GM12878 (cell line): ENCODE measurements at regions not wholly inside any gene's neighbourhood (a gene's known extent, or its start where the extent isn't known, plus 50 kb on each side); places are given as distances from the start of the nearest gene placed in this dataset.

ENCODE experiments used
- BCL11A ChIP-seq: IDR thresholded peaks from 2 replicates; pipeline ENCODE4 v1.6.1; 2011; ENCODE audit warnings: low read depth, low read length
- BCL3 ChIP-seq: IDR thresholded peaks from 2 replicates; pipeline ENCODE4 v1.6.1; 2011; ENCODE audit warnings: borderline replicate concordance, low read depth, mild to moderate bottlenecking, moderate library complexity, low read length; ENCODE audit not compliant: insufficient read depth, poor library complexity, severe bottlenecking
- BMI1 ChIP-seq: fragments of 450-650 bp; IDR thresholded peaks from 2 replicates; pipeline ENCODE4 v1.6.1; 2016; ENCODE audit warnings: mild to moderate bottlenecking, moderate library complexity, borderline replicate concordance
- EGR1 ChIP-seq, 2 experiments: IDR thresholded peaks; 1 replicate in 1 of 2; 2 replicates in 1 of 2; pipeline ENCODE4 v1.6.1; 2011 to 2012; ENCODE audit warnings: low read depth in 2 of 2, low read length in 2 of 2, borderline replicate concordance in 1 of 2, mild to moderate bottlenecking in 1 of 2, moderate library complexity in 1 of 2
- ETV6 ChIP-seq, 2 experiments: fragments of 450-650 bp in 1 of 2; IDR thresholded peaks in 1 of 2; conservative IDR thresholded peaks in 1 of 2; 2 replicates each; pipeline ENCODE4 v1.6.1; 2014; ENCODE audit warnings: antibody characterized with exemption in 1 of 2, borderline replicate concordance in 1 of 2, low read depth in 1 of 2, mild to moderate bottlenecking in 1 of 2, moderate library complexity in 1 of 2
- FOXK2 ChIP-seq: fragments of 450-650 bp; IDR thresholded peaks from 2 replicates; pipeline ENCODE4 v1.6.1; 2017; ENCODE audit warnings: mild to moderate bottlenecking, moderate library complexity
- KAT2A ChIP-seq: conservative IDR thresholded peaks from 2 replicates; pipeline ENCODE4 v1.6.1; 2011; ENCODE audit warnings: low read depth, low read length; ENCODE audit not compliant: control insufficient read depth
- MLLT1 ChIP-seq: fragments of 450-650 bp; IDR thresholded peaks from 2 replicates; pipeline ENCODE4 v1.6.1; 2016; ENCODE audit warnings: mild to moderate bottlenecking
- MYB ChIP-seq: fragments of 150-350 bp; IDR thresholded peaks from 2 replicates; pipeline ENCODE4 v1.6.1; 2014; ENCODE audit warnings: mild to moderate bottlenecking, low read depth, low read length, borderline replicate concordance
- NFIC ChIP-seq: IDR thresholded peaks from 2 replicates; pipeline ENCODE4 v1.6.1; 2012; ENCODE audit warnings: low read depth, mild to moderate bottlenecking, inconsistent platforms, low read length, moderate library complexity
- RELA ChIP-seq: fragments of 450-650 bp; IDR thresholded peaks from 2 replicates; pipeline ENCODE4 v1.8.0; 2014; ENCODE audit warnings: borderline replicate concordance; ENCODE audit not compliant: partially characterized antibody
- SREBF2 ChIP-seq: IDR thresholded peaks from 2 replicates; pipeline ENCODE4 v1.6.1; 2012; ENCODE audit warnings: mild to moderate bottlenecking, low read length
- STAT1 ChIP-seq: fragments of 450-650 bp; conservative IDR thresholded peaks from 2 replicates; pipeline ENCODE4 v1.6.1; 2014; ENCODE audit warnings: antibody characterized with exemption, mild to moderate bottlenecking
- YY1 ChIP-seq: IDR thresholded peaks from 2 replicates; pipeline ENCODE4 v1.6.1; 2011; ENCODE audit warnings: low read depth, mild to moderate bottlenecking, low read length
- ZBTB40 ChIP-seq: fragments of 450-650 bp; IDR thresholded peaks from 2 replicates; pipeline ENCODE4 v1.6.1; 2016; ENCODE audit warnings: mild to moderate bottlenecking, moderate library complexity, borderline replicate concordance
- ZNF207 ChIP-seq: fragments of 450-650 bp; IDR thresholded peaks from 2 replicates; pipeline ENCODE4 v1.6.1; 2014; ENCODE audit warnings: antibody characterized with exemption, mild to moderate bottlenecking, borderline replicate concordance
- ZNF24 ChIP-seq: fragments of 450-650 bp; IDR thresholded peaks from 2 replicates; pipeline ENCODE4 v1.6.1; 2017; ENCODE audit warnings: antibody characterized with exemption, mild to moderate bottlenecking
- ZNF384 ChIP-seq: IDR thresholded peaks from 2 replicates; pipeline ENCODE4 v1.6.1; 2012; ENCODE audit warnings: low read depth, mild to moderate bottlenecking, low read length, improper control_type of control experiment, borderline replicate concordance
- ZNF687 ChIP-seq: fragments of 450-650 bp; IDR thresholded peaks from 2 replicates; pipeline ENCODE4 v1.6.1; 2017; ENCODE audit warnings: mild to moderate bottlenecking, moderate library complexity

GRCh38 chr10:62726142-62726541 is 78.4 kb upstream of the ADO start (continued):
- TF ChIP-seq ZBTB40 = no peak
- TF ChIP-seq ETV6 (conservative IDR thresholded peaks at IDR 0.05 in 1 of 2, IDR thresholded peaks at IDR 0.05 in 1 of 2; ENCODE audit: borderline replicate concordance in 1 of 2, low read depth in 1 of 2) = peak in 1 of 2 experiments; percentile 81; a peak in 2 of 4 replicates
- no peak for TF ChIP-seq ZNF687
- TF ChIP-seq ZNF207 = no peak
- TF ChIP-seq NFIC = peak; percentile 78; the same call in 1 of the 2 replicates
- no peak for TF ChIP-seq KAT2A
- TF ChIP-seq RELA = no peak
- TF ChIP-seq YY1 = no peak
- TF ChIP-seq FOXK2 = no peak
- TF ChIP-seq MYB = no peak
- peak; percentile 68 for TF ChIP-seq BCL3
- TF ChIP-seq SREBF2 = no peak
- peak in 1 of 2 experiments; percentile 99; a peak in 2 of 3 replicates for TF ChIP-seq EGR1 (IDR thresholded peaks at IDR 0.05; ENCODE audit: borderline replicate concordance in 1 of 2, low read depth in 2 of 2, low read length in 2 of 2)
- TF ChIP-seq BMI1 = peak; percentile 12; the same call in 1 of the 2 replicates
- no peak for TF ChIP-seq MLLT1
- TF ChIP-seq BCL11A = peak; percentile 89
- TF ChIP-seq STAT1 = no peak
- no peak for TF ChIP-seq ZNF24
- TF ChIP-seq ZNF384 = no peak
